GM12892 (cell line): ENCODE measurements at regions not wholly inside any gene's neighbourhood (a gene's known extent, or its start where the extent isn't known, plus 50 kb on each side); places are given as distances from the start of the nearest gene placed in this dataset.

Source experiments
- DNase-seq: peaks from one replicate; pipeline ENCODE4 v3.0.0; 2011; ENCODE audit not compliant: insufficient read length
- FAIRE-seq: peaks from 2 replicates; lab custom pipeline; 2011; peaks lifted over from hg19 to GRCh38; lab: Jason Lieb, UNC
- POLR2A ChIP-seq: IDR thresholded peaks from 2 replicates; pipeline ENCODE4 v1.6.1; 2011; ENCODE audit warnings: low read depth, low read length, control low read depth
- POLR2AphosphoS5 ChIP-seq: IDR thresholded peaks from 2 replicates; pipeline ENCODE4 v1.6.1; 2011; ENCODE audit warnings: low read depth, low read length, control low read depth
- TAF1 ChIP-seq: IDR thresholded peaks from 2 replicates; pipeline ENCODE4 v1.6.1; 2011; ENCODE audit warnings: low read depth, mild to moderate bottlenecking, control low read depth, low read length, borderline replicate concordance

GRCh38 chr3:103614719-103615118 lies 1179.9 kb downstream of the ZPLD1 start:
- no peak for TF ChIP-seq POLR2A
- TF ChIP-seq POLR2AphosphoS5: no peak
- TF ChIP-seq TAF1: no peak
- no peak for DNase-seq
- no peak for FAIRE-seq

GRCh38 chr3:103617961-103618360 lies 1183.1 kb downstream of the ZPLD1 start:
- TF ChIP-seq POLR2A (no peak), POLR2AphosphoS5 (no peak), TAF1 (no peak)
- FAIRE-seq (no peak), DNase-seq (no peak)

GRCh38 chr3:103624271-103624670 lies 1189.5 kb downstream of the ZPLD1 start:
- no peak for FAIRE-seq
- DNase-seq: no peak
- TF ChIP-seq POLR2A: no peak

DNA sequence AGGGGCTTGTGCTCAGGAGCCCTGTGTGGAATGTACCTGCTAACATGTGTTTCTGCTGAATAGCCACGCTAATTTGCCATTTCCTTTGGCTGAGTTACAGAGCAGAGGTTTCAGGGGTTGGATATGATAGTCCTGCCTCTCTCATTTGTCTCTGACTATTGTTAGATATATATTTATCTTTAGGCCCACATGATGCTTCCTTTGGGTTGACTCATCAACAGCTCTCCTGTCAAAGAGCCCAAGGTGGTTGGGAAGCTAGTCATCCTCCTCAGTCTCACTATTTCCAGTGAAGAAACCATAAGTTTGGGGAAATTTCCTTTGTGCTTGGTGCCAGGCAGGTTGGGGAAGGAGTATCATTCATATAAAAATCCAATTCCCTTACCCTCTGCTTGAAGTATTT lies 1194.6 kb downstream of the ZPLD1 start:
- TF ChIP-seq POLR2AphosphoS5: no peak
- no peak for TF ChIP-seq POLR2A
- no peak for TF ChIP-seq TAF1
- FAIRE-seq (no peak), DNase-seq (no peak)

DNA sequence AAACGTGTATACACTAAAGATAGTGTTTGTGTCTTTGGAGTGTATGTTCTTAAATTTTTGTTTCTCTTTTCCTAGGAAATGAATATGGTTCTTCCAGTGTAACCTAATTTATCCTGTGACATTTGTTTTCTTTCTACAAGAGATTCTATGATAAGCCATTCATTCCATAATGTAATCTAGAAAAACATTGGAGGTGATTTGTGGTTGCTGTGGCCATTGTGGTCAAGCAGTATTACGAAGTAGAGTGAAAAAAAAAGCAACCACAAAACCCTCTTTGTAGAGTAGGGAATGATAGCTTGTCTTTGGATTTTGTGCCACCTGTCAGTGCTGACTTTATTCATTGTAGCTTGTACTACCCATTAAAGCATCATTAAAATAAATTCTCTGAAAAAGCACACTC lies 1209.6 kb downstream of the ZPLD1 start:
- FAIRE-seq: no peak
- DNase-seq: no peak
- TF ChIP-seq TAF1 (no peak), POLR2A (no peak), POLR2AphosphoS5 (no peak)

- FAIRE-seq (no peak), DNase-seq (no peak)
- TF ChIP-seq POLR2AphosphoS5 (no peak), TAF1 (no peak), POLR2A (no peak)
These were observed 1219.2 kb downstream of the ZPLD1 start for GRCh38 chr3:103653996-103654395.

DNA sequence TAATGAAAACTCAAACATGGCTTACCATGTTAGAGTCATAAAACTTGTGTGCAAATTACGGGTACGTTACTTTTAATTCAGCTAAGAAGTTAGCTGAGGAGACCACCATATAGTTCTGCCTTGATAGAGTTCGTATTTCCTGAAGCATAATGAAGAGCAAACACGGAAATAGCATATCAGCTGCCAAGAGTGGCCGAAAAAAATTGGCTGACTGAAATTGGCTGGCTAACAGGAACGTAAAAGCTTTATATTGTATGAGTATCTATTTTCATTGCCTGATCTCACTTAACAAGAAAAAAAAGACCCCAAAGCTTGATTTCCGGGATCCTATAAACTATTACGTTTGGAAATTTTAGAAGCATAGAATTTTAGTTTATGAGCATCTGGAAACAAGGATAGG lies 1222.9 kb downstream of the ZPLD1 start:
- no peak for DNase-seq
- FAIRE-seq: no peak
- TF ChIP-seq POLR2AphosphoS5: no peak

GRCh38 chr3:103660810-103661209 lies 1226.0 kb downstream of the ZPLD1 start:
- DNase-seq: no peak
- no peak for FAIRE-seq
- no peak for TF ChIP-seq POLR2A
- no peak for TF ChIP-seq TAF1
- TF ChIP-seq POLR2AphosphoS5: no peak

DNA sequence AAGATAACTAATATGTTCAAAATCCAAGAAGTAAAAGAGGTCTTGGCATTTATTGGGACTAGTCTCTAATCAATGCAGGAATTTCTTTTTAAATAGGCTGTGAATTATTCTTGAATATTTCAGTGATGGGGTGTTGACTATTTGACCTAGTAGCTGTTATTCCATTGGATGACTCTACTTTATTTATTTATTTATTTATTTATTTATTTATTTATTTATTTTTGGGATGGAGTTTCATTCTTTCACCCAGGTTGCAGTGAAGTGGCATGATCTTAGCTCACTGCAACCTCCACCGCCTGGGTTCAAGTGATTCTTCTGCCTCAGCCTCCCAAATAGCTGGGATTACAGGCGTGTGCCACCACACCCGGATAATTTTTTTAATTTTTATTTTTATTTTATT lies 1227.8 kb downstream of the ZPLD1 start:
- TF ChIP-seq POLR2A: no peak
- no peak for TF ChIP-seq TAF1
- no peak for TF ChIP-seq POLR2AphosphoS5
- DNase-seq: no peak
- FAIRE-seq: no peak

GRCh38 chr3:103672346-103672745 lies 1237.5 kb downstream of the ZPLD1 start:
- no peak for FAIRE-seq
- DNase-seq: no peak
- TF ChIP-seq TAF1 (no peak), POLR2A (no peak), POLR2AphosphoS5 (no peak)

GRCh38 chr3:103684904-103685303 lies 1250.1 kb downstream of the ZPLD1 start:
- DNase-seq: no peak
- TF ChIP-seq POLR2AphosphoS5 (no peak), POLR2A (no peak), TAF1 (no peak)
- no peak for FAIRE-seq

- no peak for DNase-seq
- TF ChIP-seq POLR2AphosphoS5 (no peak), TAF1 (no peak), POLR2A (no peak)
- FAIRE-seq: no peak
These were observed 1251.1 kb downstream of the ZPLD1 start for GRCh38 chr3:103685939-103686338.

GRCh38 chr3:103690536-103690935 lies 1255.7 kb downstream of the ZPLD1 start:
- TF ChIP-seq TAF1 (no peak), POLR2A (no peak), POLR2AphosphoS5 (no peak)
- DNase-seq (no peak), FAIRE-seq (no peak)

- TF ChIP-seq TAF1 (no peak), POLR2AphosphoS5 (no peak), POLR2A (no peak)
- DNase-seq (no peak), FAIRE-seq (no peak)
These were observed 1259.0 kb downstream of the ZPLD1 start for GRCh38 chr3:103693831-103694230.
